Parathyroid adenoma (tissue), 2 donors: ENCODE measurements at regions not wholly inside any gene's neighbourhood (a gene's known extent, or its start where the extent isn't known, plus 50 kb on each side); places are given as distances from the start of the nearest gene placed in this dataset.

Experiments
- H2AFZ ChIP-seq: fragments of 300-600 bp; sonication (generic); one replicate; pipeline ENCODE4 v1.7.0; 2017; ENCODE audit warnings: antibody characterized with exemption, mild to moderate bottlenecking
- H3K27ac ChIP-seq: fragments of 300-600 bp; sonication (generic); one replicate; pipeline ENCODE4 v1.7.0; 2017
- H3K27me3 ChIP-seq: fragments of 300-600 bp; sonication (generic); one replicate; pipeline ENCODE4 v1.7.0; 2017; ENCODE audit warnings: low read length; ENCODE audit not compliant: control insufficient read depth, insufficient read depth
- H3K36me3 ChIP-seq: fragments of 300-600 bp; sonication (generic); one replicate; pipeline ENCODE4 v1.7.0; 2017; ENCODE audit warnings: low read length; ENCODE audit not compliant: control insufficient read depth, insufficient read depth
- H3K4me1 ChIP-seq: fragments of 300-600 bp; sonication (generic); one replicate; pipeline ENCODE4 v1.7.0; 2017; ENCODE audit warnings: control low read depth
- H3K4me2 ChIP-seq: fragments of 300-600 bp; sonication (generic); one replicate; pipeline ENCODE4 v1.7.0; 2017; ENCODE audit warnings: low read length
- H3K4me3 ChIP-seq: fragments of 300-600 bp; sonication (generic); one replicate; pipeline ENCODE4 v1.7.0; 2017; ENCODE audit warnings: low read depth, low read length
- H3K79me2 ChIP-seq: fragments of 300-600 bp; sonication (generic); one replicate; pipeline ENCODE4 v1.7.0; 2017; ENCODE audit warnings: control low read depth
- H3K9ac ChIP-seq: fragments of 300-600 bp; sonication (generic); one replicate; pipeline ENCODE4 v1.7.0; 2017; ENCODE audit warnings: mild to moderate bottlenecking
- H3K9me3 ChIP-seq: fragments of 300-600 bp; sonication (generic); one replicate; pipeline ENCODE4 v1.7.0; 2017; ENCODE audit warnings: low read length; ENCODE audit not compliant: control insufficient read depth
- CTCF ChIP-seq: fragments of 300-600 bp; sonication (generic); IDR thresholded peaks from one replicate; pipeline ENCODE4 v1.7.0; 2017; ENCODE audit warnings: antibody characterized with exemption, mild to moderate bottlenecking
- donor health status: primary hyperparathyroidism.

- no peaks in the 10 kb centered on the region for H3K9me3 ChIP-seq
- no peaks in the 10 kb centered on the region for H3K79me2 ChIP-seq
- no peaks in the 10 kb centered on the region for H3K4me1 ChIP-seq
- H3K36me3 ChIP-seq, result no peaks in the 10 kb centered on the region
- H3K27ac ChIP-seq, result no peak overlapping the region
- no peak overlapping the region for H2AFZ ChIP-seq
- no peak overlapping the region for H3K9ac ChIP-seq
- H3K27me3 ChIP-seq, result no peaks in the 10 kb centered on the region
- no peak overlapping the region for H3K4me2 ChIP-seq
- H3K4me3 ChIP-seq, result no peak overlapping the region
- no peak for TF ChIP-seq CTCF
Measured at GRCh38 chr12:127301876-127302275, 965.1 kb upstream of the TMEM132C start.

GRCh38 chr12:127304751-127305725 lies 961.9 kb upstream of the TMEM132C start:
- no peaks in the 10 kb centered on the region for H3K79me2 ChIP-seq
- no peaks in the 10 kb centered on the region for H3K4me1 ChIP-seq
- no peaks in the 10 kb centered on the region for H3K36me3 ChIP-seq
- H3K27ac ChIP-seq, result no peak overlapping the region
- no peak overlapping the region for H2AFZ ChIP-seq
- no peak overlapping the region for H3K4me2 ChIP-seq
- H3K4me3 ChIP-seq, result no peak overlapping the region
- no peaks in the 10 kb centered on the region for H3K27me3 ChIP-seq
- H3K9ac ChIP-seq, result no peak overlapping the region
- no peaks in the 10 kb centered on the region for H3K9me3 ChIP-seq
- TF ChIP-seq CTCF, result no peak

DNA sequence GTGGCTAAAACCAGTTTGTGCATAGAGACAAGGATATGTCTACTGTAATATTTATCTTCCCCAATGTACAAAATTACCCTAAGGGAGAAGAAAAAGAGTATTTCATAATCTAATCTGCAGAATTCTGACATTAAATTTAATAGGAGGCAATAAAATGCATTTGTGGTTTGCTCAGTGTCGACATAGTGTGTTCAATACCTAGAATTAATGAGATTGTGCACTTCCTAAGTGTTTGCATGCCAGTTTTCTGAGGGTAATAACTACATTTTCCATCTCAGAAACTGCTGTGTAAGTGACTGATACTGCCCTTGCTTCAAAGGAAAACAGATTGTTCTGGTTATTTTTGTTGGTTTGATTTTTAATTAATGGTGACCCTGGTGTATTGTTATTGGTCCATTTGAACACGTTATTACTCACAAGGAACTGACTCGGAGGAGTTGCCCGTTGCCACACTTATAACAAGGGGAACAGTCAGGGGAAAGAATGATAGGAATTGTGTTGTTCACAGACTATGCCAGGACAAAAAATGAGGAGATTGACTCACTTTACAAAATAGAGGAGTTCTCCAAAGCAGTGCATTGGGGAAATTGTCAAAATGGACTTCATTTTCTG lies 960.3 kb upstream of the TMEM132C start:
- H3K36me3 ChIP-seq, result no peaks in the 10 kb centered on the region
- no peaks in the 10 kb centered on the region for H3K79me2 ChIP-seq
- no peaks in the 10 kb centered on the region for H3K9me3 ChIP-seq
- H3K4me1 ChIP-seq, result no peaks in the 10 kb centered on the region
- H2AFZ ChIP-seq, result no peak overlapping the region
- no peaks in the 10 kb centered on the region for H3K27me3 ChIP-seq
- no peak for TF ChIP-seq CTCF
- no peak overlapping the region for H3K9ac ChIP-seq
- H3K4me3 ChIP-seq, result no peak overlapping the region
- H3K27ac ChIP-seq, result no peak overlapping the region
- no peak overlapping the region for H3K4me2 ChIP-seq

DNA sequence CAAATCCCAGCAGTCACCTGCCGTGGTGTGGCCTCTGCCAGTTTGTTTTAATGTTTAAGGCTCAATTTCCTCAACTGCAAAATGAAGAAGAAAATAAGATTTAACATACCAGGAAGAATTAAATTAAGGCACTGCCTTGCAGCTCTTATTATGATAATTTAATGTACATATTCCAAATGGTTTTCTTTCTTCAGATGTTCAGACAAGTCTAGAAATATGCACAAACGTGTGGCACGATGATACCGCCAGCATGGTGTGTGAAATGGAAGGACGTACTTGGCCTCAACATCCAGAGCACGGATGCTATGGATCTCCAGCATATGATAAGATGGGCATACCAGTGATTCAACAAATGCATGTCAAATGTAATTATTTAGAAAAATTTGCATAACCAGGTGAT lies 959.4 kb upstream of the TMEM132C start:
- Histone ChIP-seq H3K4me2 (no peak overlapping the region), H3K27ac (no peak overlapping the region), H3K9ac (no peak overlapping the region), H3K4me3 (no peak overlapping the region), H3K27me3 (no peaks in the 10 kb centered on the region), H3K79me2 (no peaks in the 10 kb centered on the region), H3K9me3 (no peaks in the 10 kb centered on the region), H2AFZ (no peak overlapping the region), H3K4me1 (no peaks in the 10 kb centered on the region), H3K36me3 (no peaks in the 10 kb centered on the region)
- no peak for TF ChIP-seq CTCF
